LHCN-M2 (cell line): ENCODE measurements at regions not wholly inside any gene's neighbourhood (a gene's known extent, or its start where the extent isn't known, plus 50 kb on each side); places are given as distances from the start of the nearest gene placed in this dataset.
"Not testable (repeated sequence)": the region's sequence is repeated elsewhere in the genome, so short reads cannot be mapped to it uniquely, and the experiment has no call there.

Experiments used
- DNase-seq: peaks from one replicate; pipeline ENCODE4 v3.0.0-alpha.2; 2012; ENCODE audit warnings: low read depth

- no peak for DNase-seq
Measured at GRCh38 chr5:91503321-91503720, 120.2 kb upstream of the ARRDC3 start.

GRCh38 chr5:91500758-91501157, 117.6 kb upstream of the ARRDC3 start:
- DNase-seq, result no peak

- peak; percentile 54 for DNase-seq
Measured at GRCh38 chr5:91499943-91500531, 116.9 kb upstream of the ARRDC3 start.

- no peak for DNase-seq
Measured at GRCh38 chr5:91495699-91496098, 112.6 kb upstream of the ARRDC3 start.

GRCh38 chr5:91494447-91494996, 111.4 kb upstream of the ARRDC3 start:
- no peak for DNase-seq

GRCh38 chr5:91493086-91493485, 110.0 kb upstream of the ARRDC3 start:
- DNase-seq, result no peak

GRCh38 chr5:91491229-91491628, 108.1 kb upstream of the ARRDC3 start:
- no peak for DNase-seq

- no peak for DNase-seq
Measured at GRCh38 chr5:91490316-91490715, 107.2 kb upstream of the ARRDC3 start.

- no peak for DNase-seq
Measured at GRCh38 chr5:91487420-91487819, 104.3 kb upstream of the ARRDC3 start.

- peak; percentile 57 for DNase-seq
Measured at GRCh38 chr5:91486638-91487037, 103.5 kb upstream of the ARRDC3 start.

GRCh38 chr5:91484662-91485061, 101.5 kb upstream of the ARRDC3 start:
- DNase-seq, result no peak

GRCh38 chr5:91479376-91479775, 96.3 kb upstream of the ARRDC3 start:
- DNase-seq, result not testable (repeated sequence)

GRCh38 chr5:91478096-91478495, 95.0 kb upstream of the ARRDC3 start:
- DNase-seq, result peak; percentile 36

GRCh38 chr5:91477408-91477807, 94.3 kb upstream of the ARRDC3 start:
- no peak for DNase-seq

- no peak for DNase-seq
Measured at GRCh38 chr5:91474201-91474600, 91.1 kb upstream of the ARRDC3 start.

- DNase-seq, result no peak
Measured at GRCh38 chr5:91472631-91473030, 89.5 kb upstream of the ARRDC3 start.

- peak; percentile 16 for DNase-seq
Measured at GRCh38 chr5:91469517-91470165, 86.5 kb upstream of the ARRDC3 start.

GRCh38 chr5:91468651-91469422, 85.7 kb upstream of the ARRDC3 start:
- no peak for DNase-seq

- DNase-seq, result peak; percentile 70
Measured at GRCh38 chr5:91464886-91465646, 81.9 kb upstream of the ARRDC3 start.

GRCh38 chr5:91457681-91458058, 74.6 kb upstream of the ARRDC3 start:
- no peak for DNase-seq

GRCh38 chr5:91456928-91457680, 74.0 kb upstream of the ARRDC3 start:
- DNase-seq, result no peak
